HG02870 (cell line): ENCODE measurements at regions not wholly inside any gene's neighbourhood (a gene's known extent, or its start where the extent isn't known, plus 50 kb on each side); places are given as distances from the start of the nearest gene placed in this dataset.

ENCODE experiments used
- ATAC-seq: cut with Tn5 transposase; IDR thresholded peaks from one replicate; pipeline ENCODE4 v1.9.1; 2021; ENCODE audit warnings: mild to moderate bottlenecking, moderate library complexity; ENCODE audit not compliant: unreplicated experiment

GRCh38 chr13:102993348-102993747 lies 72.9 kb downstream of the SLC10A2 start:
- ATAC-seq = no peak

- ATAC-seq = no peak
Measured at GRCh38 chr13:102984210-102984609, 82.0 kb downstream of the SLC10A2 start.

GRCh38 chr13:102983496-102983895 lies 82.7 kb downstream of the SLC10A2 start:
- no peak for ATAC-seq

- ATAC-seq = no peak
Measured at GRCh38 chr13:102980331-102980982, 85.8 kb downstream of the SLC10A2 start.

- ATAC-seq = peak; percentile 50
Measured at GRCh38 chr13:102978168-102978567, 88.0 kb downstream of the SLC10A2 start.

GRCh38 chr13:102977471-102977870 lies 88.7 kb downstream of the SLC10A2 start:
- ATAC-seq = no peak

- no peak for ATAC-seq
Measured at GRCh38 chr13:102974317-102975087, 91.7 kb downstream of the SLC10A2 start.

GRCh38 chr13:102972191-102972590 lies 94.0 kb downstream of the SLC10A2 start:
- ATAC-seq = no peak

- peak; percentile 94 for ATAC-seq
Measured at GRCh38 chr13:102970542-102970941, 95.7 kb downstream of the SLC10A2 start.

- peak; percentile 24 for ATAC-seq
Measured at GRCh38 chr13:102968572-102969228, 97.5 kb downstream of the SLC10A2 start.

GRCh38 chr13:102965802-102966201 lies 100.4 kb downstream of the SLC10A2 start:
- peak; percentile 36 for ATAC-seq

- ATAC-seq = peak; percentile 39
Measured at GRCh38 chr13:102962430-102962829, 103.8 kb downstream of the SLC10A2 start.

GRCh38 chr13:102960959-102961358 lies 105.3 kb downstream of the SLC10A2 start:
- ATAC-seq = no peak

GRCh38 chr13:102956449-102956848 lies 109.8 kb downstream of the SLC10A2 start:
- ATAC-seq = no peak

- ATAC-seq = no peak
Measured at GRCh38 chr13:102954350-102954749, 108.5 kb downstream of the ERCC5 start.

GRCh38 chr13:102951808-102952207 lies 106.0 kb downstream of the ERCC5 start:
- ATAC-seq = no peak

- no peak for ATAC-seq
Measured at GRCh38 chr13:102947745-102948405, 102.0 kb downstream of the ERCC5 start.

- no peak for ATAC-seq
Measured at GRCh38 chr13:102945886-102946285, 100.1 kb downstream of the ERCC5 start.

GRCh38 chr13:102945324-102945815 lies 99.5 kb downstream of the ERCC5 start:
- ATAC-seq = no peak

- ATAC-seq = no peak
Measured at GRCh38 chr13:102944821-102945220, 99.0 kb downstream of the ERCC5 start.

GRCh38 chr13:102940770-102941169 lies 94.9 kb downstream of the ERCC5 start:
- ATAC-seq = no peak
